ENCODE measurements at regions not wholly inside any gene's neighbourhood (a gene's known extent, or its start where the extent isn't known, plus 50 kb on each side); places are given as distances from the start of the nearest gene placed in this dataset.

DNA sequence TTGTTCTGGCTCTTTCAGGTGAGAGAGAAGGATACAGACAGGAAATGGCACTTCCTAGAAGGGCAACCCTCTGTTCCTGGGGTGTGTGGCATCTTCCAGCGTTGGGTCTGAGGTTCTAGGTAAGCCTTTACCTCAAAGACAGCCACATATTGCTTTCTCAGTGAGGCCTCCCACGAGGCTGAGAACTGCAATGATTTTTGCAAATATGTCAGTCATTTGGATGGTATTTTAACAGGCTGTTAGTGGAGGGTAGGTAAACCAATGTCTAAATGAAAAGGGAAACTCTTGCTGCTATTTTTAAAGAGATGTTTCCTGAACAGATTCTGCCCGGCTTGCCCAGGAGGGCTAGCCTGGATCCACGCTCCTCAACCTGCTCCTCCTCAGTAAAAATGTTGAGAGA, 240.3 kb upstream of the KLF6 start:
- no peak overlapping the region for H3K4me3 Mint-ChIP-seq
- Histone ChIP-seq H3K23ac (ENCODE audit: insufficient read length, low read depth, low read length) (no peak overlapping the region), H3K4me2 (ENCODE audit: insufficient read depth, insufficient read length, low read length) (no peak overlapping the region)

More for the DNA sequence above, 240.3 kb upstream of the KLF6 start:
- Histone ChIP-seq H2AFZ (ENCODE audit: low read length) (no peak overlapping the region), H4K20me1 (ENCODE audit: control insufficient read depth, insufficient read depth, insufficient read length) (no peaks in the 10 kb centered on the region), H3K27ac (ENCODE audit: insufficient read length, low read depth, low read length) (no peak overlapping the region), H3K9me3 (ENCODE audit: control insufficient read depth, low read depth, low read length) (no peaks in the 10 kb centered on the region), H4K91ac (ENCODE audit: insufficient read length, low read depth, low read length) (no peak overlapping the region), H3T11ph (ENCODE audit: low read length) (no peak overlapping the region), H4K5ac (ENCODE audit: insufficient read length, low read depth, low read length) (no peak overlapping the region), H3K4me1 (ENCODE audit: insufficient read depth, low read length) (peaks cover 3% of the 10 kb centered on the region; the same call in 1 of the 2 replicates), H3K23me2 (ENCODE audit: insufficient read length, low read depth, low read length, poor library complexity, severe bottlenecking) (no peaks in the 10 kb centered on the region), H2BK15ac (ENCODE audit: low read depth, low read length) (no peak overlapping the region), H3K27me3 (ENCODE audit: insufficient read depth, low read length) (no peaks in the 10 kb centered on the region; the same call in 1 of the 2 replicates), H3K56ac (ENCODE audit: insufficient read length, low read depth, low read length) (no peak overlapping the region), H2BK5ac (ENCODE audit: insufficient read length, low read length) (no peak overlapping the region), H2AK5ac (ENCODE audit: insufficient read length, low read length) (no peak overlapping the region), H2BK20ac (ENCODE audit: low read depth, low read length, poor library complexity, severe bottlenecking) (no peak overlapping the region), H3K79me2 (ENCODE audit: insufficient read depth, low read length) (no peaks in the 10 kb centered on the region), H3K79me1 (ENCODE audit: insufficient read depth, low read depth, low read length, poor library complexity, severe bottlenecking) (no peaks in the 10 kb centered on the region), H3K18ac (ENCODE audit: insufficient read length, low read depth, low read length) (no peak overlapping the region), H3K14ac (ENCODE audit: insufficient read depth, low read length) (no peak overlapping the region), H3K9ac (ENCODE audit: extremely low read depth, insufficient read length, low read length) (no peak overlapping the region), H2BK120ac (ENCODE audit: low read depth, low read length, poor library complexity, severe bottlenecking) (no peak overlapping the region), H4K8ac (replicated peaks; ENCODE audit: insufficient read length, low read depth, low read length) (no peak overlapping the region), H2BK12ac (ENCODE audit: insufficient read length, low read depth, low read length) (no peak overlapping the region), H3K4ac (ENCODE audit: low read depth, low read length) (no peak overlapping the region)
- H3K4me1 Mint-ChIP-seq: peaks cover 0 to 6% of the 10 kb centered on the region in 2 experiments; a peak in 2 of 4 replicates
- TF ChIP-seq, protein P1, sequence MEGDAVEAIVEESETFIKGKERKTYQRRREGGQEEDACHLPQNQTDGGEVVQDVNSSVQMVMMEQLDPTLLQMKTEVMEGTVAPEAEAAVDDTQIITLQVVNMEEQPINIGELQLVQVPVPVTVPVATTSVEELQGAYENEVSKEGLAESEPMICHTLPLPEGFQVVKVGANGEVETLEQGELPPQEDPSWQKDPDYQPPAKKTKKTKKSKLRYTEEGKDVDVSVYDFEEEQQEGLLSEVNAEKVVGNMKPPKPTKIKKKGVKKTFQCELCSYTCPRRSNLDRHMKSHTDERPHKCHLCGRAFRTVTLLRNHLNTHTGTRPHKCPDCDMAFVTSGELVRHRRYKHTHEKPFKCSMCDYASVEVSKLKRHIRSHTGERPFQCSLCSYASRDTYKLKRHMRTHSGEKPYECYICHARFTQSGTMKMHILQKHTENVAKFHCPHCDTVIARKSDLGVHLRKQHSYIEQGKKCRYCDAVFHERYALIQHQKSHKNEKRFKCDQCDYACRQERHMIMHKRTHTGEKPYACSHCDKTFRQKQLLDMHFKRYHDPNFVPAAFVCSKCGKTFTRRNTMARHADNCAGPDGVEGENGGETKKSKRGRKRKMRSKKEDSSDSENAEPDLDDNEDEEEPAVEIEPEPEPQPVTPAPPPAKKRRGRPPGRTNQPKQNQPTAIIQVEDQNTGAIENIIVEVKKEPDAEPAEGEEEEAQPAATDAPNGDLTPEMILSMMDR (conservative IDR thresholded peaks at IDR 0.05): no peak
- no peaks in the 10 kb centered on the region for H3K9me3 Mint-ChIP-seq
- DNase-seq: no peak
- H3K27me3 Mint-ChIP-seq (ENCODE audit: low read depth): no peaks in the 10 kb centered on the region
- no peak overlapping the region for H3K27ac Mint-ChIP-seq
- H3K36me3 Mint-ChIP-seq (ENCODE audit: insufficient read depth in 1 of 3, low read depth in 3 of 3): no peaks in the 10 kb centered on the region
- WGBS (ENCODE audit: extremely low coverage, insufficient read length, low lambda C conversion rate): no CpG with 5 or more reads among the region's 4 CpGs
